Adrenal gland (tissue), 9 donors: ENCODE measurements at regions not wholly inside any gene's neighbourhood (a gene's known extent, or its start where the extent isn't known, plus 50 kb on each side); places are given as distances from the start of the nearest gene placed in this dataset.

Experiments used
- DNase-seq, 7 donors: peaks; one replicate each; pipeline ENCODE4 v3.0.0-alpha.2; 2019 to 2020
- H3K27ac ChIP-seq, 5 donors: fragments of 200-600 bp; sonication (generic) in 4 of 5; 1 replicate in 3 of 5; 2 replicates in 2 of 5; pipeline versions ENCODE4 v1.5.1 to v1.8.0; 2016 to 2020; ENCODE audit warnings: mild to moderate bottlenecking in 1 of 5
- H3K27me3 ChIP-seq: fragments of 200-600 bp; 2 replicates; pipeline ENCODE4 v1.8.0; 2021
- H3K36me3 ChIP-seq, 2 donors: fragments of 200-600 bp; replicated peaks in 1 of 2; 1 replicate in 1 of 2; 2 replicates in 1 of 2; pipeline versions ENCODE4 v1.5.1 to v1.8.0; 2018 to 2022
- H3K4me1 ChIP-seq, 2 donors: fragments of 200-600 bp; replicated peaks in 1 of 2; 1 replicate in 1 of 2; 2 replicates in 1 of 2; pipeline versions ENCODE4 v1.5.1 to v1.8.0; 2018 to 2021
- H3K4me3 ChIP-seq, 4 donors: fragments of 200-600 bp; sonication (generic) in 3 of 4; one replicate each; pipeline ENCODE4 v1.5.1; 2016 to 2018
- H3K9me3 ChIP-seq, 3 donors: fragments of 200-600 bp; sonication (generic) in 1 of 3; replicated peaks in 1 of 3; 1 replicate in 2 of 3; 2 replicates in 1 of 3; pipeline versions ENCODE4 v1.5.1 to v1.8.0; 2016 to 2021
- POLR2A ChIP-seq, 2 donors: fragments of 450-650 bp; IDR thresholded peaks; one replicate each; pipeline ENCODE4 v1.6.1; 2017; ENCODE audit warnings: antibody characterized with exemption in 2 of 2, mild to moderate bottlenecking in 2 of 2, moderate library complexity in 1 of 2
- WGBS, 4 donors: extraction: QIAGEN DNeasy Blood & Tissue Kit in 2 of 4; methylation state at CpG; one replicate each; pipeline versions ENCODE4 v1.1.5 to v1.1.7; 2013 to 2017; 5-methylcytosine and 5-hydroxymethylcytosine counted together
- intact Hi-C, 2 donors: fragments of 100-400 bp; cut with DNase I; formaldehyde crosslinking; loops; one replicate each; pipeline versions ENCODE4 v1.14.1 to v1.15.0; 2022 to 2023
- TF ChIP-seq, protein P1 (sequence below), 6 experiments: fragments of 450-650 bp in 4 of 6; fragments of 200-600 bp in 2 of 6; sonication (generic) in 1 of 6; IDR thresholded peaks; 1 replicate in 5 of 6; 2 replicates in 1 of 6; pipeline versions ENCODE4 v1.5.1 to v1.8.0; 2016 to 2021; ENCODE audit warnings: antibody characterized with exemption in 6 of 6, mild to moderate bottlenecking in 2 of 6, moderate library complexity in 1 of 6
- donor health status: healthy with polysubstance abuse.
- donor health status: Bipolar disorder and iron deficiency.
- donor health status: DM: yes; HTN: yes; CAD: no.
- donor health status: DM: no; HTN: no; CAD: no.
- donor health status: DM: no; HTN: no; CAD: no.

DNA sequence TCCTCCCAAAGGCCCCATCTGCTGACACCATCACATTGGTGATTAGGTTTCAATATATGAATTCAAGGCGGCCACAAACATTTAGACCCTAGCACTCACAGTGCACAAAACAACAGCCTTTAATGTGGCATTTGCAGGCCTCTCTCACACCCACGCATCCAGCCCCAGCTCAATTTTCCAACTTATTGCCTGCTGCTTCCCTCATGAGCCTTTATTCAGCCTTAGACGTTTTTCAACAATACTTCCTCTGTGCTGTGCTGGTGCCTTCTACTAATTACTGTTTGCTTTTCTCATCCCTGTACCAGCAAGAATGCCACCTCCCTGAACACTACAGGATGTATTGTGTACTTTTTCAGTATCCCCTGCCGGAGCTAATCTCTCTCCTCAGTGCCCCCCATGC is 334.6 kb downstream of the GABRB3 start:
- Histone ChIP-seq H3K27ac (no peak overlapping the region), H3K36me3 (no peaks in the 10 kb centered on the region), H3K4me1 (no peaks in the 10 kb centered on the region), H3K4me3 (no peak overlapping the region), H3K27me3 (no peaks in the 10 kb centered on the region), H3K9me3 (no peaks in the 10 kb centered on the region)
- intact Hi-C loops: no loop called here
- no peak for DNase-seq
- WGBS, 4 donors: 57 to 74% (median 67%) methylated on average over 4 of the region's 4 CpGs
- no peak for TF ChIP-seq POLR2A (IDR thresholded peaks at IDR 0.05)
- TF ChIP-seq, protein P1, sequence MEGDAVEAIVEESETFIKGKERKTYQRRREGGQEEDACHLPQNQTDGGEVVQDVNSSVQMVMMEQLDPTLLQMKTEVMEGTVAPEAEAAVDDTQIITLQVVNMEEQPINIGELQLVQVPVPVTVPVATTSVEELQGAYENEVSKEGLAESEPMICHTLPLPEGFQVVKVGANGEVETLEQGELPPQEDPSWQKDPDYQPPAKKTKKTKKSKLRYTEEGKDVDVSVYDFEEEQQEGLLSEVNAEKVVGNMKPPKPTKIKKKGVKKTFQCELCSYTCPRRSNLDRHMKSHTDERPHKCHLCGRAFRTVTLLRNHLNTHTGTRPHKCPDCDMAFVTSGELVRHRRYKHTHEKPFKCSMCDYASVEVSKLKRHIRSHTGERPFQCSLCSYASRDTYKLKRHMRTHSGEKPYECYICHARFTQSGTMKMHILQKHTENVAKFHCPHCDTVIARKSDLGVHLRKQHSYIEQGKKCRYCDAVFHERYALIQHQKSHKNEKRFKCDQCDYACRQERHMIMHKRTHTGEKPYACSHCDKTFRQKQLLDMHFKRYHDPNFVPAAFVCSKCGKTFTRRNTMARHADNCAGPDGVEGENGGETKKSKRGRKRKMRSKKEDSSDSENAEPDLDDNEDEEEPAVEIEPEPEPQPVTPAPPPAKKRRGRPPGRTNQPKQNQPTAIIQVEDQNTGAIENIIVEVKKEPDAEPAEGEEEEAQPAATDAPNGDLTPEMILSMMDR (IDR thresholded peaks at IDR 0.05): no peak

DNA sequence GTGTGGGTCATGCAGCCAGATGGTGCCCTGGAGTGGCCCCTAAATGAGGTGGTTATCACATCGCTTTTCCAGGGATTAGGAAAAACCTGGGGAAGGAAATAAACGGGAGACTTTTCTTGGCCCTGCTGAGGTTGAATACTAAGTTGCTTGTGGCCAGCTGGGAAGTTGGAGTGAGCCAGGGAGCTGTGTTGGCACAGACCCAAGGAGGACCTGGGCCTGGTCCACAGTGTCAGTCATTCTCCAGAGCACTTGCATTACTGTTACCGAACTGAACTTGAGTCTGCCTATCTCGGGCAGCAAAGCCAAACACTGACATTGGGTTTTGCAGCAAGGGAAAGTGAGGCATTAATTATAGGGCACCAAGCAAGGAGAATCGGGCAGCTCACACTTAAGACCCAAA is 339.0 kb downstream of the GABRB3 start:
- Histone ChIP-seq H3K9me3 (peaks cover 0 to 3% (median 0%) of the 10 kb centered on the region in 3 donors), H3K4me3 (no peak overlapping the region), H3K4me1 (no peaks in the 10 kb centered on the region), H3K27me3 (no peaks in the 10 kb centered on the region), H3K27ac (no peak overlapping the region), H3K36me3 (no peaks in the 10 kb centered on the region)
- TF ChIP-seq POLR2A (IDR thresholded peaks at IDR 0.05): no peak
- TF ChIP-seq, protein P1 (IDR thresholded peaks at IDR 0.05): no peak
- DNase-seq: no peak
- intact Hi-C loops: no loop called here
- WGBS, 4 donors: 74 to 88% (median 83%) methylated on average over 5 of the region's 5 CpGs

DNA sequence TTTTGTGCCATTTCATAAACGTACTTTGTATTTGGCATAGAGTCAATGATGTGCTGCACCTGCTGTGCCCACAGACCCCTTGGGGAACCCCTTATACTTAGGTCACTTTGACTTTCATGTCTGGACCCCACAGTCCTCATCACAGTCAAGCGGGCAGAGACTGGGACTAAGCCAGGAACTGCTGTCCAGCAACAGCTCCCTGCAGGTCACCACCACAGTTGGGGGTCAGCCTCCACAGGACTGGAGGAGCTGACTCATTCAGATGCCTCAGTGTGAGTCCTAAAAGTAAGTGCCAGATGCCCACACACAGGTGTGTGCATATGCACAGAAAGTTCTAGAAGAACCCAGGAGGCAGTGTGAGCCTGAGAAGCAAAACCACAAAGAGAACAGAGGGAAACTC is 339.8 kb downstream of the GABRB3 start:
- no peaks in the 10 kb centered on the region for H3K27me3 ChIP-seq
- intact Hi-C loops: no loop called here
- 56 to 71% (median 65%) methylated on average over 2 of the region's 2 CpGs for WGBS, 4 donors

DNA sequence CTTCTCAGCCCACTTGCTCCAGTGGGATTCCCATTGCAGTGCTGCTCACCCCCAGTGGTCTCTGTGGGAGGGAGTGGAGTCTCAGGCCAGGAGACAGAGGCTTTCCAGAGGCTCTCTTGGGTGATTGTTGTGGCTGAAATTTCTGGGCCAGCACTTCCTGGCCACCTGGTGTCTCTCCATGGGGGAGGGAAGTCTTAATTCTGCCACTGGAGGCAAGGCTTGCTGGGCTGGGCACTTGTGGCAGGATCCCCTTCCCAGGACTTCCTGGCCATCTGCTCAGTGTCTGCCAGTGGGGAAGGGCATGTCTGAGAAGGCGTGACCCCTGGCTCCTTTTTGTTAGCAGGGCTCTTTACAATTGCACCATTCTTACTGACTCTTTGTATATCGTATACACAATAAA is 351.8 kb downstream of the GABRB3 start:
- DNase-seq: no peak
- WGBS, 4 donors: 66 to 83% (median 75%) methylated on average over 2 of the region's 2 CpGs
- Histone ChIP-seq H3K4me3 (no peak overlapping the region), H3K27me3 (no peaks in the 10 kb centered on the region), H3K27ac (no peak overlapping the region), H3K4me1 (no peaks in the 10 kb centered on the region), H3K36me3 (no peaks in the 10 kb centered on the region), H3K9me3 (no peaks in the 10 kb centered on the region)
- intact Hi-C loops: no loop called here
- TF ChIP-seq, protein P1 (IDR thresholded peaks at IDR 0.05): no peak
- no peak for TF ChIP-seq POLR2A (IDR thresholded peaks at IDR 0.05)

More for the DNA sequence above, 339.8 kb downstream of the GABRB3 start:
- Histone ChIP-seq H3K36me3 (no peaks in the 10 kb centered on the region), H3K27ac (no peak overlapping the region), H3K9me3 (peaks cover 0 to 3% (median 0%) of the 10 kb centered on the region in 3 donors), H3K4me1 (no peaks in the 10 kb centered on the region), H3K4me3 (no peak overlapping the region)
- no peak for TF ChIP-seq POLR2A (IDR thresholded peaks at IDR 0.05)
- TF ChIP-seq, protein P1 (IDR thresholded peaks at IDR 0.05): no peak
- no peak for DNase-seq
